ENCODE measurements at regions not wholly inside any gene's neighbourhood (a gene's known extent, or its start where the extent isn't known, plus 50 kb on each side); places are given as distances from the start of the nearest gene placed in this dataset.

DNA sequence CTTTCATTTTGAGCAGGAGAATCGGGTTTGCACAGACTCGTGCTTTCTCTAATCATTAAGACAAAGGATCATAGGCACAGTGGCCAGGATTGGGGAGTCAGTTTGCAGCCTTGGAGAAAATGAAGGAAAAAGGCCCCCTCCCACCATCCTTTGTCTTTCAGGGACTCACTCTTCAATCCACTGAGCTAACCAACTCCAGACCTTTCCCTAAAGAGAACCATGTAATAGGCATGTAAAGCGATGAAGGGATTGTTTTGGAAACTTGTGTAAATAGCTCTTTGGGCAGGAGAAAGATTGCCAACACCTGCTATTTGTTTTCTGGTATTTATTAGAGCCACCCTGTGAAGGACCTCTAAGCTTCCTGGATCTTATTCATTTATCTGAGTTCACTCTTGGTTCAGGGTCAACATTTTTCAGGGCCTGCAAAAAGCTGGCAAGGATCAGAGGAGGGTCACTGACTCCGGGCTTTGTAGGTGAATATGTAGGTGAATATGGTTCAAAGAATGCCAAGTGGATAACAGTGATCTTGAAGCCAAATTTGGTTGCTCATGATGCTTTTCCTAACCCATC, 192.6 kb upstream of the FGGY start:
- TF ChIP-seq, protein P1, sequence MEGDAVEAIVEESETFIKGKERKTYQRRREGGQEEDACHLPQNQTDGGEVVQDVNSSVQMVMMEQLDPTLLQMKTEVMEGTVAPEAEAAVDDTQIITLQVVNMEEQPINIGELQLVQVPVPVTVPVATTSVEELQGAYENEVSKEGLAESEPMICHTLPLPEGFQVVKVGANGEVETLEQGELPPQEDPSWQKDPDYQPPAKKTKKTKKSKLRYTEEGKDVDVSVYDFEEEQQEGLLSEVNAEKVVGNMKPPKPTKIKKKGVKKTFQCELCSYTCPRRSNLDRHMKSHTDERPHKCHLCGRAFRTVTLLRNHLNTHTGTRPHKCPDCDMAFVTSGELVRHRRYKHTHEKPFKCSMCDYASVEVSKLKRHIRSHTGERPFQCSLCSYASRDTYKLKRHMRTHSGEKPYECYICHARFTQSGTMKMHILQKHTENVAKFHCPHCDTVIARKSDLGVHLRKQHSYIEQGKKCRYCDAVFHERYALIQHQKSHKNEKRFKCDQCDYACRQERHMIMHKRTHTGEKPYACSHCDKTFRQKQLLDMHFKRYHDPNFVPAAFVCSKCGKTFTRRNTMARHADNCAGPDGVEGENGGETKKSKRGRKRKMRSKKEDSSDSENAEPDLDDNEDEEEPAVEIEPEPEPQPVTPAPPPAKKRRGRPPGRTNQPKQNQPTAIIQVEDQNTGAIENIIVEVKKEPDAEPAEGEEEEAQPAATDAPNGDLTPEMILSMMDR (IDR thresholded peaks at IDR 0.05 in 2 of 3, conservative IDR thresholded peaks at IDR 0.05 in 1 of 3; ENCODE audit: insufficient read depth in 2 of 3, low read depth in 1 of 3, low read length in 3 of 3), result no peak
- no peak for TF ChIP-seq ZZZ3 (IDR thresholded peaks at IDR 0.05)
- TF ChIP-seq HDAC6 (IDR thresholded peaks at IDR 0.05; ENCODE audit: low read depth, low read length), result no peak
- TF ChIP-seq, protein P2, sequence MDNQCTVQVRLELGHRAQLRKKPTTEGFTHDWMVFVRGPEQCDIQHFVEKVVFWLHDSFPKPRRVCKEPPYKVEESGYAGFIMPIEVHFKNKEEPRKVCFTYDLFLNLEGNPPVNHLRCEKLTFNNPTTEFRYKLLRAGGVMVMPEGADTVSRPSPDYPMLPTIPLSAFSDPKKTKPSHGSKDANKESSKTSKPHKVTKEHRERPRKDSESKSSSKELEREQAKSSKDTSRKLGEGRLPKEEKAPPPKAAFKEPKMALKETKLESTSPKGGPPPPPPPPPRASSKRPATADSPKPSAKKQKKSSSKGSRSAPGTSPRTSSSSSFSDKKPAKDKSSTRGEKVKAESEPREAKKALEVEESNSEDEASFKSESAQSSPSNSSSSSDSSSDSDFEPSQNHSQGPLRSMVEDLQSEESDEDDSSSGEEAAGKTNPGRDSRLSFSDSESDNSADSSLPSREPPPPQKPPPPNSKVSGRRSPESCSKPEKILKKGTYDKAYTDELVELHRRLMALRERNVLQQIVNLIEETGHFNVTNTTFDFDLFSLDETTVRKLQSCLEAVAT (IDR thresholded peaks at IDR 0.05), result no peak
